ENCODE measurements at regions not wholly inside any gene's neighbourhood (a gene's known extent, or its start where the extent isn't known, plus 50 kb on each side); places are given as distances from the start of the nearest gene placed in this dataset.
A peak's percentile ranks its signal among the peaks of the same experiment; 100 is the strongest.

DNA sequence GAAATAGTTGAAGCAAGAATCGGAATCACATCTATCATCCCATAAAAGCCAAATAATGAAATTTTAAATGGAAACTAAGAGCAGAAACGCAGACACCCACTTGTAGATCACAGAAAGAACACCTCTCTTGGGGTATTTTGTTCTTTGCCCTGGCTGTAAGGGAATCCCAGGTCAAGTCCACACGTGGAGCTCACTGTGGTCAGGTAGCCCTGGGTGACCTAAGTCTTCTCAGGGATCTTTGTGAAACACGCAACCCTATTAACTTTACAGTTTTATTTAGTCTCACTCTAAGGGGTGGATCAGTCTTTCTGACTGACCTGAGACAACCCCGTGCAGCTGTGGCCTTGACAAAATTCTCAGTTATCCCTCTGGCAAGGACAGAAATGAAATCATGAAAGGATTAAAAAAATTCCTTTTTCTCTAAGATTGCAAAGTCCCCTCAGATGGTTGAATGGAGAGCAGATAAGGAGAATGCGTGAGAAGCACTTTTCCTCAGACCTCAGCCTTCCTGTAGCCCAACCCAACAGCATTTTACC is 111.6 kb downstream of the NREP start:
- H3K14ac ChIP-seq (ENCODE audit: low read length), result no peak overlapping the region
- H3K79me1 ChIP-seq (ENCODE audit: low read length), result no peaks in the 10 kb centered on the region
- DNase-seq, result no peak
- H3K4me1 ChIP-seq (ENCODE audit: control insufficient read depth in 1 of 2, insufficient read depth in 2 of 2, low read length in 2 of 2), result no peaks in the 10 kb centered on the region
- no peak overlapping the region for H3K4ac ChIP-seq (ENCODE audit: low read depth, low read length)
- whole genome bisulfite sequencing (ENCODE audit: extremely low coverage, insufficient coverage, insufficient read length), result no CpG with 5 or more reads among the region's 6 CpGs
- H3K9ac ChIP-seq (ENCODE audit: low read length), result no peak overlapping the region
- H2BK120ac ChIP-seq (ENCODE audit: insufficient read depth, low read length, poor library complexity), result no peak overlapping the region
- no peak overlapping the region for H2BK12ac ChIP-seq (ENCODE audit: low read length)
- no peaks in the 10 kb centered on the region for H3K9me3 ChIP-seq (ENCODE audit: insufficient read depth, low read depth, low read length)
- H3K27me3 ChIP-seq (ENCODE audit: insufficient read depth, low read length), result no peaks in the 10 kb centered on the region
- H4K91ac ChIP-seq (ENCODE audit: low read depth, low read length), result no peak overlapping the region
- no peak overlapping the region for H3K27ac ChIP-seq (ENCODE audit: low read depth, low read length)
- no peak overlapping the region for H3K4me3 ChIP-seq (ENCODE audit: low read depth, low read length)
- no peaks in the 10 kb centered on the region for H3K36me3 ChIP-seq (ENCODE audit: control insufficient read depth in 1 of 2, insufficient read depth in 2 of 2, low read length in 2 of 2)
- H3K79me2 ChIP-seq (ENCODE audit: control insufficient read depth, insufficient read depth, low read length, poor library complexity), result no peaks in the 10 kb centered on the region
- H3K18ac ChIP-seq (ENCODE audit: low read length), result no peak overlapping the region
- no peak overlapping the region for H2AK5ac ChIP-seq (ENCODE audit: low read length)
- no peak overlapping the region for H2BK5ac ChIP-seq (ENCODE audit: low read depth, low read length, poor library complexity)
- no peak overlapping the region for H4K12ac ChIP-seq (ENCODE audit: low read depth, low read length)
- no peak overlapping the region for H2AFZ ChIP-seq (ENCODE audit: insufficient read depth, low read length, poor library complexity)
- no peak overlapping the region for H4K8ac ChIP-seq (ENCODE audit: low read depth, low read length)
- no peak overlapping the region for H3K23ac ChIP-seq (ENCODE audit: low read length)
- H3K4me2 ChIP-seq (ENCODE audit: low read length), result no peak overlapping the region

DNA sequence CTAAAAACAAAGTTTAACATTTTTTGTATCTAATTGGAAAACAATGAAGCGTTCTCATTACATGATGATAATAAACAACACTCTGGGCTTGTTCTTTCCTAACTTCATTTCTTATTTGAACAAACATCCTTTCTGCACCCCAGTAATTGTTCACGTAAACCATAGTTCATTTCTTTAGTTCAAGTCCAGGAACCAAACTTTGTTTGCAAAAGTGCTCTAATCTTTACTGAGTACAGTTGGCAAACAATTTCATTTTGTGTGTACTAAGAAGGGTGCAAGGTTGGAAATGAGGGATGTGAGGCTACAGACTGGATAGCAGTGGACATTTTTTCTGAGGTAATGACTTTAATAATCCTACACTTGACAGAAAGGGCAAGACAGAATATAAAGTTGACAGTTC is 113.5 kb downstream of the NREP start:
- no peaks in the 10 kb centered on the region for H3K27me3 ChIP-seq (ENCODE audit: insufficient read depth, low read length)
- H2AK5ac ChIP-seq (ENCODE audit: low read length), result no peak overlapping the region
- WGBS (ENCODE audit: extremely low coverage, insufficient coverage, insufficient read length), result no CpG with 5 or more reads among the region's 2 CpGs
- H3K79me1 ChIP-seq (ENCODE audit: low read length), result no peaks in the 10 kb centered on the region
- no peak overlapping the region for H2BK120ac ChIP-seq (ENCODE audit: insufficient read depth, low read length, poor library complexity)
- H3K36me3 ChIP-seq (ENCODE audit: control insufficient read depth in 1 of 2, insufficient read depth in 2 of 2, low read length in 2 of 2), result peaks cover 0 to 2% of the 10 kb centered on the region in 2 experiments
- no peak overlapping the region for H4K91ac ChIP-seq (ENCODE audit: low read depth, low read length)
- no peak overlapping the region for H2BK12ac ChIP-seq (ENCODE audit: low read length)
- no peak overlapping the region for H2BK5ac ChIP-seq (ENCODE audit: low read depth, low read length, poor library complexity)
- no peak overlapping the region for H2AFZ ChIP-seq (ENCODE audit: insufficient read depth, low read length, poor library complexity)
- no peak overlapping the region for H3K4me2 ChIP-seq (ENCODE audit: low read length)
- no peak overlapping the region for H3K4ac ChIP-seq (ENCODE audit: low read depth, low read length)
- DNase-seq, result no peak
- no peaks in the 10 kb centered on the region for H3K79me2 ChIP-seq (ENCODE audit: control insufficient read depth, insufficient read depth, low read length, poor library complexity)
- H3K18ac ChIP-seq (ENCODE audit: low read length), result no peak overlapping the region
- H3K27ac ChIP-seq (ENCODE audit: low read depth, low read length), result no peak overlapping the region
- H4K12ac ChIP-seq (ENCODE audit: low read depth, low read length), result no peak overlapping the region
- no peak overlapping the region for H3K4me3 ChIP-seq (ENCODE audit: low read depth, low read length)
- H3K23ac ChIP-seq (ENCODE audit: low read length), result no peak overlapping the region
- no peak overlapping the region for H3K9ac ChIP-seq (ENCODE audit: low read length)
- H3K14ac ChIP-seq (ENCODE audit: low read length), result no peak overlapping the region
- no peak overlapping the region for H4K8ac ChIP-seq (ENCODE audit: low read depth, low read length)
- H3K9me3 ChIP-seq (ENCODE audit: insufficient read depth, low read depth, low read length), result peaks cover 6% of the 10 kb centered on the region
- H3K4me1 ChIP-seq (ENCODE audit: control insufficient read depth in 1 of 2, insufficient read depth in 2 of 2, low read length in 2 of 2), result no peaks in the 10 kb centered on the region

DNA sequence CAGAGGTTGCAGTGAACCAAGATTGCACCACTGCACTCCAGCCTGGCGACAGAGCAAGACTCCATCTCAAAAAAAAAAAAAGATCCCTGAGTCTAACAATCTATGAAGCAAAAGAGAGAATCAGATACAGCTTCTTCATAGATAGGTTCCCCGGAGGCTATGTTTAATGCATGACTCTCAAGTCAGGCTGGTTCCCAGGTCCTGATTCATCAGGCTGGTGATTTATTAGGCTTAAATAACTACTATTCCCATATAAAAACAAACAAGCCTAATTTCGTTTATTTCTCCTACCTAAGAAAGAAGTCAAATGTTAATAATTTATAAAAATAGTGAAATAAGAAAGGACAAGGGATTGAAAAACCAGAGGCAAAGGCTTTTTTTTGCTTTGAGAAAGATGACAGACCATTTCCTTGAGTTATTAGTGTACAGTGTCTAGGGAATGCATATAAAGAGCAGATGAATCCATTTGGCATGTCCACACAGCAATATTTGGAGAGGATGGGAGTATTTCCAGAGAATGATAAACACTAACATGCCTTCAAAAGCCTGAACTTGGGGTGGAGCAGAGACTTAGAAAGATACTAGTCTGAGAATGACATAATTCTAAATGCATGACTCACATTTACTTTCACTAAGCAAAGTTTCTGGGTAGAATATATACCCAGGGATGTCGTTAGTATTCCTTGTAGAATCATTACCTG is 115.3 kb downstream of the NREP start:
- Histone ChIP-seq H2BK120ac (ENCODE audit: insufficient read depth, low read length, poor library complexity) (no peak overlapping the region), H3K4me1 (ENCODE audit: control insufficient read depth in 1 of 2, insufficient read depth in 2 of 2, low read length in 2 of 2) (no peaks in the 10 kb centered on the region), H3K18ac (ENCODE audit: low read length) (no peak overlapping the region), H3K4me3 (ENCODE audit: low read depth, low read length) (no peak overlapping the region), H3K27ac (ENCODE audit: low read depth, low read length) (no peak overlapping the region), H3K4ac (ENCODE audit: low read depth, low read length) (no peak overlapping the region), H3K9me3 (ENCODE audit: insufficient read depth, low read depth, low read length) (peaks cover 6% of the 10 kb centered on the region), H3K9ac (ENCODE audit: low read length) (no peak overlapping the region), H2AFZ (ENCODE audit: insufficient read depth, low read length, poor library complexity) (no peak overlapping the region), H3K14ac (ENCODE audit: low read length) (no peak overlapping the region), H2AK5ac (ENCODE audit: low read length) (no peak overlapping the region), H3K79me1 (ENCODE audit: low read length) (no peaks in the 10 kb centered on the region), H3K36me3 (ENCODE audit: control insufficient read depth in 1 of 2, insufficient read depth in 2 of 2, low read length in 2 of 2) (peaks cover 0 to 2% of the 10 kb centered on the region in 2 experiments), H4K91ac (ENCODE audit: low read depth, low read length) (no peak overlapping the region), H2BK5ac (ENCODE audit: low read depth, low read length, poor library complexity) (no peak overlapping the region), H4K8ac (ENCODE audit: low read depth, low read length) (no peak overlapping the region), H4K12ac (ENCODE audit: low read depth, low read length) (no peak overlapping the region), H3K4me2 (ENCODE audit: low read length) (no peak overlapping the region), H2BK12ac (ENCODE audit: low read length) (no peak overlapping the region), H3K79me2 (ENCODE audit: control insufficient read depth, insufficient read depth, low read length, poor library complexity) (no peaks in the 10 kb centered on the region), H3K27me3 (ENCODE audit: insufficient read depth, low read length) (no peaks in the 10 kb centered on the region), H3K23ac (ENCODE audit: low read length) (no peak overlapping the region)
- 100% methylated on average over 1 of the region's 4 CpGs for WGBS (ENCODE audit: extremely low coverage, insufficient coverage, insufficient read length)
- DNase-seq, result peak in 1 of 2 donors; percentile 11

DNA sequence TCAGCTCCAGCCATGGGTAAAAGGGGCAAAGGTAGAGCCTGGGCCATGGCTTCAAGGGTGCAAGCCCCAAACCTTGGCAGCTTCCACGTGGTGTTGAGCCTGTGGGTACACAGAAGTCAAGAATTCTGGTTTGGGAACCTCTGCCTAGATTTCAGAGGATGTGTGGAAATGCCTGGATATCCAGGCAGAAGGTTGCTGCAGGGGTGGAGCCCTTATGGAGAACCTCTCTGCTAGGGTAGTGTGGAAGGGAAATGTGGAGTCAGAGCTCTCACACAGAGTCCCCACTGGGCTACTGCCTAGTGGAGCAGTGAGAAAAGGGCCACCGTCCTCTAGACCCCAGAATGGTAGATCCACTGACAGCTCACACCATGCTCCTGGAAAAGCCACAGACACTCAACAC is 117.1 kb downstream of the NREP start:
- no peak for DNase-seq
- H4K8ac ChIP-seq (ENCODE audit: low read depth, low read length), result no peak overlapping the region
- H3K79me1 ChIP-seq (ENCODE audit: low read length), result no peaks in the 10 kb centered on the region
- H3K4me1 ChIP-seq (ENCODE audit: control insufficient read depth in 1 of 2, insufficient read depth in 2 of 2, low read length in 2 of 2), result no peaks in the 10 kb centered on the region
- no peaks in the 10 kb centered on the region for H3K27me3 ChIP-seq (ENCODE audit: insufficient read depth, low read length)
- no peak overlapping the region for H4K12ac ChIP-seq (ENCODE audit: low read depth, low read length)
- no peak overlapping the region for H2BK12ac ChIP-seq (ENCODE audit: low read length)
- no peak overlapping the region for H3K4ac ChIP-seq (ENCODE audit: low read depth, low read length)
- WGBS (ENCODE audit: extremely low coverage, insufficient coverage, insufficient read length), result no CpG with 5 or more reads among the region's 2 CpGs
- H3K36me3 ChIP-seq (ENCODE audit: control insufficient read depth in 1 of 2, insufficient read depth in 2 of 2, low read length in 2 of 2), result peaks cover 0 to 2% of the 10 kb centered on the region in 2 experiments
- H2AK5ac ChIP-seq (ENCODE audit: low read length), result no peak overlapping the region
- H3K14ac ChIP-seq (ENCODE audit: low read length), result no peak overlapping the region
- H3K9me3 ChIP-seq (ENCODE audit: insufficient read depth, low read depth, low read length), result peaks cover 6% of the 10 kb centered on the region
- H4K91ac ChIP-seq (ENCODE audit: low read depth, low read length), result no peak overlapping the region
- no peak overlapping the region for H3K4me2 ChIP-seq (ENCODE audit: low read length)
- no peak overlapping the region for H2AFZ ChIP-seq (ENCODE audit: insufficient read depth, low read length, poor library complexity)
- no peak overlapping the region for H3K23ac ChIP-seq (ENCODE audit: low read length)
- H3K9ac ChIP-seq (ENCODE audit: low read length), result no peak overlapping the region
- no peak overlapping the region for H2BK5ac ChIP-seq (ENCODE audit: low read depth, low read length, poor library complexity)
- no peak overlapping the region for H3K18ac ChIP-seq (ENCODE audit: low read length)
- H3K27ac ChIP-seq (ENCODE audit: low read depth, low read length), result no peak overlapping the region
- H3K4me3 ChIP-seq (ENCODE audit: low read depth, low read length), result no peak overlapping the region
- H2BK120ac ChIP-seq (ENCODE audit: insufficient read depth, low read length, poor library complexity), result no peak overlapping the region
- no peaks in the 10 kb centered on the region for H3K79me2 ChIP-seq (ENCODE audit: control insufficient read depth, insufficient read depth, low read length, poor library complexity)
